ENCODE measurements at regions not wholly inside any gene's neighbourhood (a gene's known extent, or its start where the extent isn't known, plus 50 kb on each side); places are given as distances from the start of the nearest gene placed in this dataset.

- no peak for TF ChIP-seq CTCF (IDR thresholded peaks at IDR 0.05; ENCODE audit: borderline replicate concordance)
- no peak overlapping the region for H3K4me3 ChIP-seq
- H3K36me3 ChIP-seq: no peaks in the 10 kb centered on the region
- no peaks in the 10 kb centered on the region for H3K9me3 ChIP-seq (replicated peaks)
- no peak overlapping the region for H3K27ac ChIP-seq (replicated peaks)
- intact Hi-C loops (cut with micrococcal nuclease): no loop called here
- no peaks in the 10 kb centered on the region for H3K27me3 ChIP-seq (ENCODE audit: low read depth)
- no peaks in the 10 kb centered on the region for H3K4me1 ChIP-seq
- DNase-seq: no peak
These were observed 200.9 kb upstream of the SOX9 start for GRCh38 chr17:71919896-71920295.

DNA sequence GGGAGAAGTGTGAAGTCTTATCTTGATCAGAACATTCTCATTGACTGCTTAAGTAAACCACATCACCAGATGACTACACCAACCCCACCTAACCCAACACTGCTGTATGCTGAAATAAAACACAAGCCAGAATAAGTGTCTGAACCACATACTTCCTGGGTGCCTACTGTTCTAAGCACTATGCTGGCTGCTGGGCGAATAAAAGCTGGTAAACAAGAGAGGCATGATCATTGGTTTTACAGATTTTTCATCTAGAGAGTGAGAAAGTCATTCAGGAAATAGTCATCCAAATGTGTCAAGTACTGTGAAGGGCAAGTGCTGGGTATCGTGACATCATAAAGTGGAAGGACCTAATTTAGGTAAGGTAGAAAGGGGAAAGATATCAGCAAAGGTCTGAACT, 199.0 kb upstream of the SOX9 start:
- no peaks in the 10 kb centered on the region for H3K9me3 ChIP-seq (replicated peaks)
- H3K27me3 ChIP-seq (ENCODE audit: low read depth): no peaks in the 10 kb centered on the region
- intact Hi-C loops (cut with micrococcal nuclease): no loop called here
- H3K4me1 ChIP-seq: no peaks in the 10 kb centered on the region
- TF ChIP-seq CTCF (IDR thresholded peaks at IDR 0.05; ENCODE audit: borderline replicate concordance): no peak
- H3K4me3 ChIP-seq: no peak overlapping the region
- no peak overlapping the region for H3K27ac ChIP-seq (replicated peaks)
- H3K36me3 ChIP-seq: no peaks in the 10 kb centered on the region
- DNase-seq: no peak

DNA sequence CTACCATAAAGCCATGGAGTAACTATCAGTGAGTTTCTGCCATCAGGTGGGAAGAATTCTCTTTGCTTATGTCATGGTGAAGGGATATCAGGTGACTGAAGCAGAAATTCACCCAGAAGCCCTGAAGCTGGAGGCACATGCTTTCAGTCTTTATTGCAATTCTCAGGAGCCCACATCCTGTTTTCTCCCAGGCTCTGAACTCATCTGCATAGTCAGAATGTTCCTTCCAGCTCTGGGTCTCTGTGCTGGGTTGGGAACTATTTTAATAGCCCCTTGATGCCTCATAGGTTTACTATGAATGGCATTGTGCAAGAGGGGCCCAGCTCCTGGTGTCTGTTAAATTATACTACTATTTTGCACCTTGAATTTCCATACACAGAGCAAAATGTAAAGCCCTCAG, 198.4 kb upstream of the SOX9 start:
- no peak for TF ChIP-seq CTCF (IDR thresholded peaks at IDR 0.05; ENCODE audit: borderline replicate concordance)
- intact Hi-C loops (cut with micrococcal nuclease): no loop called here
- DNase-seq: no peak
- Histone ChIP-seq H3K36me3 (no peaks in the 10 kb centered on the region), H3K9me3 (replicated peaks) (no peaks in the 10 kb centered on the region), H3K27me3 (ENCODE audit: low read depth) (no peaks in the 10 kb centered on the region), H3K4me3 (no peak overlapping the region), H3K4me1 (no peaks in the 10 kb centered on the region), H3K27ac (replicated peaks) (no peak overlapping the region)

DNA sequence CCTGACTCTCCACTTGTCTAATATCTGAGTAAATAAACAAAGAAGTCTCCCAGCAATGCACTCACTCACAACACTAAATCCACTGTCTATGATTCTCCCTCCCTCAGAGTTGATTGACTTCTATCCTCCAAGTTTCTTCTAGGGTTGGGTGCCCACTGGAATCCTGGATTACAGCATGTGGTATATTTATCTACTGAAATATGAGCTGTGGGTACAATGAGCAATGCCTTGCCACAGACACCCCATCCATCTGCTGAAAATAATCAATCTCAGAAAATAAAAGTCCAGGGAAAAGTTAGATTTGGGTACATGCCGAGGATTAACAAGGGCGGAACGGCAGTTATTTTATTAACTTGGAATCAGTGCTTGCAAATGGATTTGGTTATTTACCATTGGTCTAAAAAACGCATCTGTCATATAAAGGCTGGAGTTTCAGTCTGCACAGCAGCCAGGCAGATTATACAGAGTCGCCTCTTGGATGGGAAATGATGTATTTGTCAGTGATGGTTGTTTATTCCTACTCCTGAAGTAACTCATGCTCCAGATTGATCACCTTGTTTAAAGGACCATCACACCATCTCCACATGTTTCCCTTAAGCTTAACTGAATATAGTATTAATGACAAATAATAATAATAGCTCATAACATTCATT, 193.9 kb upstream of the SOX9 start:
- Histone ChIP-seq H3K4me1 (no peaks in the 10 kb centered on the region), H3K27ac (replicated peaks) (no peak overlapping the region), H3K27me3 (ENCODE audit: low read depth) (no peaks in the 10 kb centered on the region), H3K36me3 (no peaks in the 10 kb centered on the region), H3K4me3 (no peak overlapping the region), H3K9me3 (replicated peaks) (no peaks in the 10 kb centered on the region)
- DNase-seq: no peak
- intact Hi-C loops (cut with micrococcal nuclease): no loop called here
- no peak for TF ChIP-seq CTCF (IDR thresholded peaks at IDR 0.05; ENCODE audit: borderline replicate concordance)

GRCh38 chr17:71933306-71933705, 187.5 kb upstream of the SOX9 start:
- intact Hi-C loops (cut with micrococcal nuclease): no loop called here

More at GRCh38 chr17:71933306-71933705, 187.5 kb upstream of the SOX9 start:
- no peak for DNase-seq
- no peak overlapping the region for H3K4me3 ChIP-seq
- no peaks in the 10 kb centered on the region for H3K4me1 ChIP-seq
- no peaks in the 10 kb centered on the region for H3K36me3 ChIP-seq
- TF ChIP-seq CTCF (IDR thresholded peaks at IDR 0.05; ENCODE audit: borderline replicate concordance): no peak
- no peaks in the 10 kb centered on the region for H3K9me3 ChIP-seq (replicated peaks)
- no peak overlapping the region for H3K27ac ChIP-seq (replicated peaks)
- H3K27me3 ChIP-seq (ENCODE audit: low read depth): no peaks in the 10 kb centered on the region
